ENCODE measurements at regions not wholly inside any gene's neighbourhood (a gene's known extent, or its start where the extent isn't known, plus 50 kb on each side); places are given as distances from the start of the nearest gene placed in this dataset.

GRCh38 chr9:73844135-73844534, 653.0 kb upstream of the RORB start:
- DNase-seq (ENCODE audit: low read depth): no peak
- TF ChIP-seq, protein P1, sequence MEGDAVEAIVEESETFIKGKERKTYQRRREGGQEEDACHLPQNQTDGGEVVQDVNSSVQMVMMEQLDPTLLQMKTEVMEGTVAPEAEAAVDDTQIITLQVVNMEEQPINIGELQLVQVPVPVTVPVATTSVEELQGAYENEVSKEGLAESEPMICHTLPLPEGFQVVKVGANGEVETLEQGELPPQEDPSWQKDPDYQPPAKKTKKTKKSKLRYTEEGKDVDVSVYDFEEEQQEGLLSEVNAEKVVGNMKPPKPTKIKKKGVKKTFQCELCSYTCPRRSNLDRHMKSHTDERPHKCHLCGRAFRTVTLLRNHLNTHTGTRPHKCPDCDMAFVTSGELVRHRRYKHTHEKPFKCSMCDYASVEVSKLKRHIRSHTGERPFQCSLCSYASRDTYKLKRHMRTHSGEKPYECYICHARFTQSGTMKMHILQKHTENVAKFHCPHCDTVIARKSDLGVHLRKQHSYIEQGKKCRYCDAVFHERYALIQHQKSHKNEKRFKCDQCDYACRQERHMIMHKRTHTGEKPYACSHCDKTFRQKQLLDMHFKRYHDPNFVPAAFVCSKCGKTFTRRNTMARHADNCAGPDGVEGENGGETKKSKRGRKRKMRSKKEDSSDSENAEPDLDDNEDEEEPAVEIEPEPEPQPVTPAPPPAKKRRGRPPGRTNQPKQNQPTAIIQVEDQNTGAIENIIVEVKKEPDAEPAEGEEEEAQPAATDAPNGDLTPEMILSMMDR (conservative IDR thresholded peaks at IDR 0.05; ENCODE audit: control insufficient read depth, insufficient read depth, low read depth, low read length): no peak
- H3K4me3 ChIP-seq (ENCODE audit: control insufficient read depth, low read depth, low read length): no peak overlapping the region

DNA sequence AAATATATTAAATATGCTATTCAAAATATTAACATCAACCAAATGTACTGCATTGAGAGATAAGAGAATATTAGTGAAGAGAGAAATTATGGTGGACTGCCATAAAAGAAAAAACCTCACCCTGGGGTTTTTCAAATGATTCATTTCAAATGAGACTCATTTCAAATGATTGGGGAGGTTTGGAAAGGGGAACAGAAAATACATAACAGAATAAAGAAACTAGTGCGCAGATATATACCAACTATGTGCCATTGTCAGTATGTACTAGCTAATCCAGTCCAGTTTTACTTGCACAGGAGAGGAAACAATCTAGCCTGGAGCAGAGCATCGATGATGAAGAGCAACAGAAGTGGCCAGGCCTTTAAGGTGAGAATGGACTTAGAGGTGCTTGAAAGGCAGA, 651.6 kb upstream of the RORB start:
- no peak for DNase-seq (ENCODE audit: low read depth)
- TF ChIP-seq, protein P1 (conservative IDR thresholded peaks at IDR 0.05; ENCODE audit: control insufficient read depth, insufficient read depth, low read depth, low read length): no peak
- H3K4me3 ChIP-seq (ENCODE audit: control insufficient read depth, low read depth, low read length): no peak overlapping the region

GRCh38 chr9:73845954-73846690, 651.0 kb upstream of the RORB start:
- H3K4me3 ChIP-seq (ENCODE audit: control insufficient read depth, low read depth, low read length): no peak overlapping the region
- DNase-seq (ENCODE audit: low read depth): no peak
- TF ChIP-seq, protein P1 (conservative IDR thresholded peaks at IDR 0.05; ENCODE audit: control insufficient read depth, insufficient read depth, low read depth, low read length): no peak

GRCh38 chr9:73847536-73847935, 649.6 kb upstream of the RORB start:
- DNase-seq (ENCODE audit: low read depth): no peak
- TF ChIP-seq, protein P1 (conservative IDR thresholded peaks at IDR 0.05; ENCODE audit: control insufficient read depth, insufficient read depth, low read depth, low read length): no peak
- H3K4me3 ChIP-seq (ENCODE audit: control insufficient read depth, low read depth, low read length): no peak overlapping the region

DNA sequence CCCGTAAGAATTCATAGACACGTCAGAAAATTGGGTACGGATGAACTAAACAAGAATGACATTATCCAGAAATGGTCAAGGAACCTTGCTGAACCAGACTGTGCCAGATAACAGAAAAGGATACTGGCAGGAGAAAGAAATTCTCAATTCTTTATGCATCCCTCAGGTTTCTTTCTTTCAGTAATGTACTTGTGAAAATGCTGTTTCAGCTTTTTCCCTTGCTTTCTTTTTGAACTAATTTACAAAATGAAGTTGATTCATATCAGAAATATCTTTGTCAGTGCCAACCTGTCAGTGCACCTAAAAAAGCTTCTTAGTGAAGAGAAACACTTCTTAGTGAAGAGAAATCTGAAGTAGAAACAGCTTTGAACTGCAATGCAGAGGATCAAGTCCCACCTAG, 643.6 kb upstream of the RORB start:
- no peak overlapping the region for H3K4me3 ChIP-seq (ENCODE audit: control insufficient read depth, low read depth, low read length)
- TF ChIP-seq, protein P1 (conservative IDR thresholded peaks at IDR 0.05; ENCODE audit: control insufficient read depth, insufficient read depth, low read depth, low read length): no peak
- no peak for DNase-seq (ENCODE audit: low read depth)

GRCh38 chr9:73855206-73855605, 641.9 kb upstream of the RORB start:
- DNase-seq (ENCODE audit: low read depth): no peak
- TF ChIP-seq, protein P1 (conservative IDR thresholded peaks at IDR 0.05; ENCODE audit: control insufficient read depth, insufficient read depth, low read depth, low read length): no peak
- no peak overlapping the region for H3K4me3 ChIP-seq (ENCODE audit: control insufficient read depth, low read depth, low read length)
